GM12878 (cell line): ENCODE measurements at regions not wholly inside any gene's neighbourhood (a gene's known extent, or its start where the extent isn't known, plus 50 kb on each side); places are given as distances from the start of the nearest gene placed in this dataset.

ENCODE experiments used
- ATAC-seq: fragments of 200-7000 bp; cut with Tn5 transposase; 3 replicates; pipeline ENCODE4 v1.9.1; 2020; ENCODE audit warnings: mild to moderate bottlenecking, moderate library complexity
- BruUV-seq: library from RNA; stranded (reverse); fragments of 400-500 nt; replicated peaks from 2 replicates; lab custom pipeline; 2021; lab: Mats Ljungman, UMichigan
- CTCF ChIA-PET: fragments of 300-600 bp; sonication (Branson Sonifier 250); formaldehyde crosslinking; extraction: SDS; loops from one replicate; lab custom pipeline; 2021; ENCODE audit warnings: inconsistent platforms; lab: Yijun Ruan, JAX
- POLR2A ChIA-PET: fragments of 350-600 bp; formaldehyde crosslinking; extraction: SDS; loops from one replicate; lab custom pipeline; 2021; ENCODE audit warnings: inconsistent platforms; lab: Charles Lee
- RAD21 ChIA-PET: fragments of 300-600 bp; sonication (Branson Sonifier 250); formaldehyde crosslinking; loops from one replicate; lab custom pipeline; 2023; ENCODE audit warnings: antibody characterized with exemption; ENCODE audit not compliant: unreplicated experiment; lab: Charles Lee
- SMC1A ChIA-PET: fragments of 300-600 bp; sonication (Branson Sonifier 250); formaldehyde crosslinking; loops from one replicate; lab custom pipeline; 2023; ENCODE audit not compliant: unreplicated experiment, uncharacterized antibody; lab: Charles Lee
- DNase-seq: peaks from one replicate; pipeline ENCODE4 v3.0.0-alpha.2; 2011; ENCODE audit warnings: low read depth, low spot score
- FAIRE-seq: peaks from 3 replicates; lab custom pipeline; 2011; peaks lifted over from hg19 to GRCh38; lab: Jason Lieb, UNC
- H2AFZ ChIP-seq: 2 replicates; pipeline ENCODE4 v1.6.0; 2011; ENCODE audit warnings: low read depth, low read length, control low read depth; ENCODE audit not compliant: control insufficient read depth
- H3K27ac ChIP-seq: 2 replicates; pipeline ENCODE4 v1.5.1; 2011; ENCODE audit warnings: control low read depth; ENCODE audit not compliant: control insufficient read depth, insufficient read depth
- H3K27me3 ChIP-seq, 2 experiments: replicated peaks in 1 of 2; 2 replicates each; pipeline versions ENCODE4 v1.6.0 to v1.6.1; 2011; ENCODE audit warnings: low read length in 1 of 2; ENCODE audit not compliant: control insufficient read depth in 2 of 2, insufficient read depth in 2 of 2
- H3K36me3 ChIP-seq, 2 experiments: 2 replicates each; pipeline ENCODE4 v1.5.1; 2011; ENCODE audit warnings: low read length in 1 of 2; ENCODE audit not compliant: control insufficient read depth in 2 of 2, insufficient read depth in 2 of 2
- H3K4me1 ChIP-seq: 2 replicates; pipeline ENCODE4 v1.6.1; 2011; ENCODE audit warnings: mild to moderate bottlenecking, low read length, moderate library complexity, mixed read lengths; ENCODE audit not compliant: control insufficient read depth, insufficient read depth
- H3K4me2 ChIP-seq: 2 replicates; pipeline ENCODE4 v1.6.0; 2011; ENCODE audit warnings: control low read depth; ENCODE audit not compliant: control insufficient read depth, insufficient read depth
- H3K4me3 ChIP-seq: fragments of 200-600 bp; sonication (generic); 2 replicates; pipeline ENCODE4 v1.5.1; 2016
- H3K79me2 ChIP-seq: 2 replicates; pipeline ENCODE4 v1.6.0; 2011; ENCODE audit warnings: low read length; ENCODE audit not compliant: control insufficient read depth, insufficient read depth
- H3K9ac ChIP-seq: 2 replicates; pipeline ENCODE4 v1.8.0; 2011; ENCODE audit warnings: low read length, control low read depth, mixed read lengths; ENCODE audit not compliant: control insufficient read depth, insufficient read depth
- H3K9me3 ChIP-seq: replicated peaks from 3 replicates; pipeline ENCODE4 v1.5.1; 2011; ENCODE audit warnings: mild to moderate bottlenecking, low read length; ENCODE audit not compliant: control insufficient read depth, insufficient read depth
- H4K20me1 ChIP-seq: 2 replicates; pipeline ENCODE4 v1.6.0; 2011; ENCODE audit not compliant: control insufficient read depth, insufficient read depth
- BCL11A ChIP-seq: IDR thresholded peaks from 2 replicates; pipeline ENCODE4 v1.6.1; 2011; ENCODE audit warnings: low read depth, low read length
- ESRRA ChIP-seq: IDR thresholded peaks from 2 replicates; pipeline ENCODE4 v1.6.1; 2012; ENCODE audit warnings: mild to moderate bottlenecking, low read length, improper control_type of control experiment
- FOS ChIP-seq: IDR thresholded peaks from 3 replicates; pipeline ENCODE4 v1.6.1; 2011; ENCODE audit warnings: borderline replicate concordance; ENCODE audit not compliant: insufficient read length; ENCODE audit errors: extremely low read depth
- NR2F1 ChIP-seq: fragments of 450-650 bp; conservative IDR thresholded peaks from 2 replicates; pipeline ENCODE4 v1.6.1; 2017; ENCODE audit warnings: mild to moderate bottlenecking
- PAX8 ChIP-seq: fragments of 450-650 bp; IDR thresholded peaks from 2 replicates; pipeline ENCODE4 v1.6.1; 2017; ENCODE audit warnings: mild to moderate bottlenecking, moderate library complexity
- SP1 ChIP-seq: IDR thresholded peaks from one replicate; pipeline ENCODE4 v1.6.1; 2011; ENCODE audit warnings: low read depth, low read length
- SREBF1 ChIP-seq: IDR thresholded peaks from 2 replicates; pipeline ENCODE4 v1.6.1; 2012; ENCODE audit warnings: mild to moderate bottlenecking, low read length
- SREBF2 ChIP-seq: IDR thresholded peaks from 2 replicates; pipeline ENCODE4 v1.6.1; 2012; ENCODE audit warnings: mild to moderate bottlenecking, low read length
- STAT3 ChIP-seq: IDR thresholded peaks from 2 replicates; pipeline ENCODE4 v1.6.1; 2011; ENCODE audit warnings: low read depth, low read length, improper control_type of control experiment
- TCF3 ChIP-seq: IDR thresholded peaks from 2 replicates; pipeline ENCODE4 v1.6.1; 2012; ENCODE audit warnings: low read depth, mild to moderate bottlenecking, low read length, borderline replicate concordance; ENCODE audit not compliant: insufficient read depth
- YBX1 ChIP-seq: fragments of 450-650 bp; IDR thresholded peaks from 2 replicates; pipeline ENCODE4 v1.6.1; 2016; ENCODE audit warnings: antibody characterized with exemption
- WGBS: methylation state at CpG from one replicate; pipeline ENCODE4 v1.1.6; 2016; ENCODE audit warnings: low lambda C conversion rate; ENCODE audit not compliant: insufficient replicate concordance, insufficient coverage; ENCODE audit errors: missing lambda C conversion rate; 5-methylcytosine and 5-hydroxymethylcytosine counted together
- in situ Hi-C: fragments of 300-500 bp; cut with MboI; formaldehyde crosslinking; loops from 9 replicates; pipeline ENCODE4 v1.14.3; 2018; ENCODE audit warnings: mixed read lengths
- intact Hi-C: fragments of 100-400 bp; cut with micrococcal nuclease; formaldehyde crosslinking; loops from one replicate; pipeline ENCODE4 v1.14.2; 2022; ENCODE audit not compliant: unreplicated experiment
- TF ChIP-seq, protein P1 (sequence below): IDR thresholded peaks from 2 replicates; pipeline ENCODE4 v1.6.1; 2012; ENCODE audit warnings: low read depth, low read length, improper control_type of control experiment
- TF ChIP-seq, protein P2 (sequence below): fragments of 450-650 bp; conservative IDR thresholded peaks from 2 replicates; pipeline ENCODE4 v1.6.1; 2017; ENCODE audit warnings: mild to moderate bottlenecking, moderate library complexity
- TF ChIP-seq, protein P3 (sequence below): IDR thresholded peaks from 2 replicates; pipeline ENCODE4 v1.6.1; 2011; ENCODE audit warnings: borderline replicate concordance, low read depth, mild to moderate bottlenecking, moderate library complexity, low read length; ENCODE audit not compliant: insufficient read depth, poor library complexity, severe bottlenecking
- TF ChIP-seq, protein P4 (sequence below): IDR thresholded peaks from 2 replicates; pipeline ENCODE4 v1.6.1; 2011; ENCODE audit warnings: borderline replicate concordance, low read depth, mild to moderate bottlenecking, moderate library complexity, mixed read lengths, low read length; ENCODE audit not compliant: insufficient read depth; ENCODE audit errors: extremely low read length
- TF ChIP-seq, protein P5 (sequence below): fragments of 150-350 bp; IDR thresholded peaks from 2 replicates; pipeline ENCODE4 v1.6.1; 2016; ENCODE audit warnings: low read depth, low read length

DNA sequence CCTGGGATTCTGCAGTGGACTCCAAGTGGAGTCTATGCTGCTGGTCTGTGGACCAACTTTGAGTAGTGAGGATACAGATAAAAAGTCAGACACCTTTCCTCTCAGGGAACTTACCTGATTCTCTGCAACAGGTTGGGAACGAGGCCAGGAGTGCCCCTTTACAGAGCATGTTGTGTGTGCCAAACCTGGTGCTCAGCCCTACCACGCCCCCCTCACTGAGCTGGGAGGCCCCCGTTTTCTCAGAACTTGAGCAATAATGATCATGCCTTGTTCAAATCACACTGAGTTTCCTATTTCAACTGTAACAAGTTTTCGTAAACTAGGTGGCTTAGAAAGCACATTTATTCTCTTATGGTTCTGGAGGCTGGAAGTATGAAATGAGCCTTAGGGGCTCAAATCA is 182.0 kb downstream of the COPRS start:
- Histone ChIP-seq H3K9ac (no peak overlapping the region), H3K4me1 (peaks cover 5% of the 10 kb centered on the region; the same call in 1 of the 2 replicates), H3K27ac (no peak overlapping the region), H3K9me3 (no peaks in the 10 kb centered on the region; the same call in 2 of the 3 replicates), H3K4me2 (no peak overlapping the region), H2AFZ (no peak overlapping the region), H3K79me2 (no peaks in the 10 kb centered on the region), H3K4me3 (no peak overlapping the region), H3K27me3 (no peaks in the 10 kb centered on the region; a peak in 1 of 4 replicates), H4K20me1 (no peaks in the 10 kb centered on the region), H3K36me3 (no peaks in the 10 kb centered on the region)
- ChIA-PET SMC1A (no interaction called here), RAD21 (no interaction called here), POLR2A (no interaction called here), CTCF (interaction anchor here (1.1 kb wide), 1 partner anchor 139 kb away, joined by 3 read pairs; no protein-coding TSS in a partner anchor)
- intact Hi-C loops: no loop called here
- BruUV-seq: no TSS peak
- 33% methylated on average over 4 of the region's 4 CpGs for WGBS
- DNase-seq (no peak), ATAC-seq (no peak), FAIRE-seq (no peak)
- in situ Hi-C loops: no loop called here
- TF ChIP-seq, protein P1, sequence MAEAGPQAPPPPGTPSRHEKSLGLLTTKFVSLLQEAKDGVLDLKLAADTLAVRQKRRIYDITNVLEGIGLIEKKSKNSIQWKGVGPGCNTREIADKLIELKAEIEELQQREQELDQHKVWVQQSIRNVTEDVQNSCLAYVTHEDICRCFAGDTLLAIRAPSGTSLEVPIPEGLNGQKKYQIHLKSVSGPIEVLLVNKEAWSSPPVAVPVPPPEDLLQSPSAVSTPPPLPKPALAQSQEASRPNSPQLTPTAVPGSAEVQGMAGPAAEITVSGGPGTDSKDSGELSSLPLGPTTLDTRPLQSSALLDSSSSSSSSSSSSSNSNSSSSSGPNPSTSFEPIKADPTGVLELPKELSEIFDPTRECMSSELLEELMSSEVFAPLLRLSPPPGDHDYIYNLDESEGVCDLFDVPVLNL: no peak
- TF ChIP-seq TCF3 (no peak), ESRRA (no peak), YBX1 (no peak), FOS (no peak), SP1 (no peak), NR2F1 (no peak), BCL11A (no peak), SREBF1 (no peak), SREBF2 (no peak), PAX8 (no peak), STAT3 (no peak)
- TF ChIP-seq, protein P2, sequence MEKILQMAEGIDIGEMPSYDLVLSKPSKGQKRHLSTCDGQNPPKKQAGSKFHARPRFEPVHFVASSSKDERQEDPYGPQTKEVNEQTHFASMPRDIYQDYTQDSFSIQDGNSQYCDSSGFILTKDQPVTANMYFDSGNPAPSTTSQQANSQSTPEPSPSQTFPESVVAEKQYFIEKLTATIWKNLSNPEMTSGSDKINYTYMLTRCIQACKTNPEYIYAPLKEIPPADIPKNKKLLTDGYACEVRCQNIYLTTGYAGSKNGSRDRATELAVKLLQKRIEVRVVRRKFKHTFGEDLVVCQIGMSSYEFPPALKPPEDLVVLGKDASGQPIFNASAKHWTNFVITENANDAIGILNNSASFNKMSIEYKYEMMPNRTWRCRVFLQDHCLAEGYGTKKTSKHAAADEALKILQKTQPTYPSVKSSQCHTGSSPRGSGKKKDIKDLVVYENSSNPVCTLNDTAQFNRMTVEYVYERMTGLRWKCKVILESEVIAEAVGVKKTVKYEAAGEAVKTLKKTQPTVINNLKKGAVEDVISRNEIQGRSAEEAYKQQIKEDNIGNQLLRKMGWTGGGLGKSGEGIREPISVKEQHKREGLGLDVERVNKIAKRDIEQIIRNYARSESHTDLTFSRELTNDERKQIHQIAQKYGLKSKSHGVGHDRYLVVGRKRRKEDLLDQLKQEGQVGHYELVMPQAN: no peak
- TF ChIP-seq, protein P3, sequence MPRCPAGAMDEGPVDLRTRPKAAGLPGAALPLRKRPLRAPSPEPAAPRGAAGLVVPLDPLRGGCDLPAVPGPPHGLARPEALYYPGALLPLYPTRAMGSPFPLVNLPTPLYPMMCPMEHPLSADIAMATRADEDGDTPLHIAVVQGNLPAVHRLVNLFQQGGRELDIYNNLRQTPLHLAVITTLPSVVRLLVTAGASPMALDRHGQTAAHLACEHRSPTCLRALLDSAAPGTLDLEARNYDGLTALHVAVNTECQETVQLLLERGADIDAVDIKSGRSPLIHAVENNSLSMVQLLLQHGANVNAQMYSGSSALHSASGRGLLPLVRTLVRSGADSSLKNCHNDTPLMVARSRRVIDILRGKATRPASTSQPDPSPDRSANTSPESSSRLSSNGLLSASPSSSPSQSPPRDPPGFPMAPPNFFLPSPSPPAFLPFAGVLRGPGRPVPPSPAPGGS: no peak
- TF ChIP-seq, protein P4, sequence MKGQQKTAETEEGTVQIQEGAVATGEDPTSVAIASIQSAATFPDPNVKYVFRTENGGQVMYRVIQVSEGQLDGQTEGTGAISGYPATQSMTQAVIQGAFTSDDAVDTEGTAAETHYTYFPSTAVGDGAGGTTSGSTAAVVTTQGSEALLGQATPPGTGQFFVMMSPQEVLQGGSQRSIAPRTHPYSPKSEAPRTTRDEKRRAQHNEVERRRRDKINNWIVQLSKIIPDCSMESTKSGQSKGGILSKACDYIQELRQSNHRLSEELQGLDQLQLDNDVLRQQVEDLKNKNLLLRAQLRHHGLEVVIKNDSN: no peak
- TF ChIP-seq, protein P5, sequence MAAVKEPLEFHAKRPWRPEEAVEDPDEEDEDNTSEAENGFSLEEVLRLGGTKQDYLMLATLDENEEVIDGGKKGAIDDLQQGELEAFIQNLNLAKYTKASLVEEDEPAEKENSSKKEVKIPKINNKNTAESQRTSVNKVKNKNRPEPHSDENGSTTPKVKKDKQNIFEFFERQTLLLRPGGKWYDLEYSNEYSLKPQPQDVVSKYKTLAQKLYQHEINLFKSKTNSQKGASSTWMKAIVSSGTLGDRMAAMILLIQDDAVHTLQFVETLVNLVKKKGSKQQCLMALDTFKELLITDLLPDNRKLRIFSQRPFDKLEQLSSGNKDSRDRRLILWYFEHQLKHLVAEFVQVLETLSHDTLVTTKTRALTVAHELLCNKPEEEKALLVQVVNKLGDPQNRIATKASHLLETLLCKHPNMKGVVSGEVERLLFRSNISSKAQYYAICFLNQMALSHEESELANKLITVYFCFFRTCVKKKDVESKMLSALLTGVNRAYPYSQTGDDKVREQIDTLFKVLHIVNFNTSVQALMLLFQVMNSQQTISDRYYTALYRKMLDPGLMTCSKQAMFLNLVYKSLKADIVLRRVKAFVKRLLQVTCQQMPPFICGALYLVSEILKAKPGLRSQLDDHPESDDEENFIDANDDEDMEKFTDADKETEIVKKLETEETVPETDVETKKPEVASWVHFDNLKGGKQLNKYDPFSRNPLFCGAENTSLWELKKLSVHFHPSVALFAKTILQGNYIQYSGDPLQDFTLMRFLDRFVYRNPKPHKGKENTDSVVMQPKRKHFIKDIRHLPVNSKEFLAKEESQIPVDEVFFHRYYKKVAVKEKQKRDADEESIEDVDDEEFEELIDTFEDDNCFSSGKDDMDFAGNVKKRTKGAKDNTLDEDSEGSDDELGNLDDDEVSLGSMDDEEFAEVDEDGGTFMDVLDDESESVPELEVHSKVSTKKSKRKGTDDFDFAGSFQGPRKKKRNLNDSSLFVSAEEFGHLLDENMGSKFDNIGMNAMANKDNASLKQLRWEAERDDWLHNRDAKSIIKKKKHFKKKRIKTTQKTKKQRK: no peak
